ENCODE measurements at regions not wholly inside any gene's neighbourhood (a gene's known extent, or its start where the extent isn't known, plus 50 kb on each side); places are given as distances from the start of the nearest gene placed in this dataset.
"Not testable (repeated sequence)": the region's sequence is repeated elsewhere in the genome, so short reads cannot be mapped to it uniquely, and the experiment has no call there.

- DNase-seq (ENCODE audit: low read depth in 4 of 4, low spot score in 1 of 4) = no peak
Measured at GRCh38 chr5:71771191-71771590, 52.1 kb downstream of the CARTPT start.

GRCh38 chr5:71778678-71779276 lies 59.7 kb downstream of the CARTPT start:
- no peak for DNase-seq (ENCODE audit: low read depth in 4 of 4, low spot score in 1 of 4)

GRCh38 chr5:71780597-71780996 lies 61.5 kb downstream of the CARTPT start:
- no peak for DNase-seq (ENCODE audit: low read depth in 4 of 4, low spot score in 1 of 4)

GRCh38 chr5:71782393-71782770 lies 63.3 kb downstream of the CARTPT start:
- no peak for DNase-seq (ENCODE audit: low read depth in 4 of 4, low spot score in 1 of 4)

GRCh38 chr5:71782771-71783770 lies 64.0 kb downstream of the CARTPT start:
- peak; percentile 1 to 48 (median 28) for DNase-seq (ENCODE audit: low read depth in 4 of 4, low spot score in 1 of 4)

GRCh38 chr5:71783891-71784290 lies 64.8 kb downstream of the CARTPT start:
- no peak for DNase-seq (ENCODE audit: low read depth in 4 of 4, low spot score in 1 of 4)

- no peak for DNase-seq (ENCODE audit: low read depth in 4 of 4, low spot score in 1 of 4)
Measured at GRCh38 chr5:71786337-71787055, 67.4 kb downstream of the CARTPT start.

GRCh38 chr5:71788794-71789193 lies 69.7 kb downstream of the CARTPT start:
- no peak for DNase-seq (ENCODE audit: low read depth in 4 of 4, low spot score in 1 of 4)

- DNase-seq (ENCODE audit: low read depth in 4 of 4, low spot score in 1 of 4) = no peak
Measured at GRCh38 chr5:71789746-71790145, 70.7 kb downstream of the CARTPT start.

- DNase-seq (ENCODE audit: low read depth in 4 of 4, low spot score in 1 of 4) = no peak
Measured at GRCh38 chr5:71790433-71790832, 71.4 kb downstream of the CARTPT start.

- DNase-seq (ENCODE audit: low read depth in 4 of 4, low spot score in 1 of 4) = not testable (repeated sequence)
Measured at GRCh38 chr5:71792041-71792440, 73.0 kb downstream of the CARTPT start.

- no peak for DNase-seq (ENCODE audit: low read depth in 4 of 4, low spot score in 1 of 4)
Measured at GRCh38 chr5:71794061-71794695, 75.1 kb downstream of the CARTPT start.

GRCh38 chr5:71802673-71803072 lies 83.6 kb downstream of the CARTPT start:
- no peak for DNase-seq (ENCODE audit: low read depth in 4 of 4, low spot score in 1 of 4)

- DNase-seq (ENCODE audit: low read depth in 4 of 4, low spot score in 1 of 4) = no peak
Measured at GRCh38 chr5:71806711-71807110, 87.6 kb downstream of the CARTPT start.

GRCh38 chr5:71807909-71808308 lies 88.8 kb downstream of the CARTPT start:
- no peak for DNase-seq (ENCODE audit: low read depth in 4 of 4, low spot score in 1 of 4)

- no peak for DNase-seq (ENCODE audit: low read depth in 4 of 4, low spot score in 1 of 4)
Measured at GRCh38 chr5:71809446-71809845, 90.4 kb downstream of the CARTPT start.

- DNase-seq (ENCODE audit: low read depth in 4 of 4, low spot score in 1 of 4) = no peak
Measured at GRCh38 chr5:71810023-71810422, 90.9 kb downstream of the CARTPT start.

GRCh38 chr5:71810471-71811195 lies 91.6 kb downstream of the CARTPT start:
- DNase-seq (ENCODE audit: low read depth in 4 of 4, low spot score in 1 of 4) = no peak

- no peak for DNase-seq (ENCODE audit: low read depth in 4 of 4, low spot score in 1 of 4)
Measured at GRCh38 chr5:71811779-71812178, 92.7 kb downstream of the CARTPT start.

GRCh38 chr5:71816307-71816706 lies 97.2 kb downstream of the CARTPT start:
- DNase-seq (ENCODE audit: low read depth in 4 of 4, low spot score in 1 of 4) = no peak

- DNase-seq (ENCODE audit: low read depth in 4 of 4, low spot score in 1 of 4) = no peak
Measured at GRCh38 chr5:71817891-71818290, 98.8 kb downstream of the CARTPT start.
